ENCODE measurements at regions not wholly inside any gene's neighbourhood (a gene's known extent, or its start where the extent isn't known, plus 50 kb on each side); places are given as distances from the start of the nearest gene placed in this dataset.
A peak's percentile ranks its signal among the peaks of the same experiment; 100 is the strongest.

- DNase-seq = no peak
These were observed 209.0 kb downstream of the TTLL2 start for GRCh38 chr6:167533851-167534250.

- no peak for DNase-seq
These were observed 212.9 kb downstream of the TTLL2 start for GRCh38 chr6:167537816-167538215.

GRCh38 chr6:167538746-167539145 is 213.9 kb downstream of the TTLL2 start:
- DNase-seq = no peak

- no peak for DNase-seq
These were observed 215.9 kb downstream of the TTLL2 start for GRCh38 chr6:167540796-167541195.

GRCh38 chr6:167541544-167541943 is 216.7 kb downstream of the TTLL2 start:
- DNase-seq = no peak

GRCh38 chr6:167543602-167544497 is 219.0 kb downstream of the TTLL2 start:
- no peak for DNase-seq

DNA sequence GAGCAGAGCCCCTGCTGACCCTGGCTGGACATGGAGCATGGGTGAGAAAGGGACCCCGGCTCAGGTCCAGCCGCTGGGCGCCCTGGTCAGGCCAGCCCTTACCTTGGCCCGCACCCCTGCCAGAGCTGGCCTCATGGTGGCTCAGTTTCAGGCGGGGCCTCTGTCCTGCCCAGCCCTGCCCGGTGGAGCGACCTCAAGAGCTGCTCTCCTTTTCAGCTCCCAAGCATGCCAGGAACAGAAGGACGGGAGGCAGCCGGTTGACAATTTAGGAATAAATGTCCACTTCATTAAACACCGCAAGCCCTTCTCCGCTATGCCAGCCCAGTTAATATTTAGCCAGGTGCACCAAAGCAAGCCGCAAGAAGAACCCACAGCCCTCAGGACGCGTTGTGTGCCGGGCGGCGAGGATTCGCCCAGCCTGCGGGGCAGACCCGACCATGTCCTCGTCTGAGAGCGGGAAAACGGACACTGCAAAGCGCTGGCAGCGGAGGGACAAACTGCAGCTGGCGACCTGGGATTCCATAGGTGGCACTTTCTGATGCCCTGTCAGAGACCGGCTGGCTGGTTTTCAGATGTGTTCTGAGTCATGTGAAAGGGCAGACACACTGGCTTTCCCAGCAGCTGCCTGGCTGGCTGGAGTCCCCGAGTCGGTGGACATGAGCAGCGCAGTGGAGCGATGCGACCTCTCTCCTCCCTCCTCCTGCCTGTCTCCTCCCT is 221.9 kb downstream of the TTLL2 start:
- DNase-seq = no peak

GRCh38 chr6:167547328-167547692 is 222.4 kb downstream of the TTLL2 start:
- no peak for DNase-seq

DNA sequence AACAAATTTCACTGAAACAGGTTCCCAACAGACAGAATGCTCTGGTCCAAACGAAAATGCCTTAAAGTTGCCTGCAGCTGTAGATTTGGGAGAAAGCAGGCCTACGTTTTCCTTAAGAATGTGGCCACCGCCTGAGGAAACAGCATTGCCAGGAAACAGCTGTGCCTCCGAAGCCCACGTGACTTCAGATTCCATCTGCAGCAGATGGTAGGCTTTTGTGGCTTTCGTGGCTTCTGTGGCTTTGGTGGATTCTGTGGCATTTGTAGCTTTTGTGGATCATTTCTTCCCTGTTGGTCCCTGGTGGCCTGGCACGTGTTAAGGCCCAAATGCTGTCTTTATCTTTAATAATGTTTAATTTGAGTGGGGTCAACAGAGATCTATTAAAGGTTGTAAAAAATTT is 222.9 kb downstream of the TTLL2 start:
- no peak for DNase-seq

GRCh38 chr6:167548451-167548850 is 223.6 kb downstream of the TTLL2 start:
- no peak for DNase-seq

DNA sequence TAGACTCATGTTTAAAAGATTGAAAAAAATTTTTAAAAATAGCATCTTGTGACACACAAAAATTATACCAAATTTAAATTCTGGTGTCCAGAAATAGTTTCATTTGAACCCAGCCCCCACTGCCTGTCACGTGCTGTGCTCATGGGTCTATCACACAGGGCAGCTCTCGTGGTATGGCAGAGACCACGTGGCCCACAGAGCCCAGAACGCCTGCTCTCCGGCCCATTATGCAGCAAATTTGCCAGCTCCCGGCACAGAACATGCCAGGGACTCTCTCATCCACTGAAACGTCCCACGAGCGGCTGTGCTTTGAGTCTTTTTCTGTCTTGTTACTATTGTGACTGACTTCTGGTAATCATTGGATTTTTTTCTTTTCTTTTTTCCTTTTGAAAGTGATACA is 224.3 kb downstream of the TTLL2 start:
- peak in 9 of 56 donors; percentile 6 to 62 (median 27) for DNase-seq

DNA sequence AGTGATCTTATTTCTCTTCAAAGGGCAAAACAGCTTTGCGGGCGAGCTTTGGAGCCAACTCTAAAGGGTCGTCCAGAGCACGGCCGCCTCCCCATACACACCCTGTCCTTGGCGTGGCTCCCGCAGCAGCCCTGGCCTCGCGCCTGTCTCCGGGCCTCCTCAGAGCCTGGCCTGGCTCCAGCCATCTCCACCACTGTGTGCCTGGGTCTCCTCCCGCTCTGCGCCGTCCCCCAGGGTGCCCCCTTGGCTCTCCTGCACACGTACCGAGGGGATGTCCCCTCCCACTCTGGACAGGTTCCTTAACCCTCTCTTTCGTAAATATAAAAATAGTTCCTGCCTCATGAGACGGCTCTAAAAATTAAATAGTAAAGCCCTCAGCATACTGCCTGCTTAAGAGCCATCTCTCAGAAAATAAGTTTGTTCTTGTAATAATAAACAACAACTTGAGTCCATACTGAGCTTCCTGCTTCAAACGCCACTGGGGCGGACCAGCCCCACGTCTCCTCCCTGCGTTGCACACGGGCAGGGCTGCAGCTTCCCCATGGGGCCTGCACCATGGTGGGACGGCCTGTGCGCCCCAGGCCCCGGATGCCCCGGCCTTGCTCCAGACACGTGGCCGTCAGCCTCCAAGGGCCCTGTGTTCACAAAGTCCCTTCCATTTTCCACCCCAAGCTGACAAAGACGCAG is 226.2 kb downstream of the TTLL2 start:
- DNase-seq = peak in 49 of 56 donors; percentile 13 to 87 (median 51)

DNA sequence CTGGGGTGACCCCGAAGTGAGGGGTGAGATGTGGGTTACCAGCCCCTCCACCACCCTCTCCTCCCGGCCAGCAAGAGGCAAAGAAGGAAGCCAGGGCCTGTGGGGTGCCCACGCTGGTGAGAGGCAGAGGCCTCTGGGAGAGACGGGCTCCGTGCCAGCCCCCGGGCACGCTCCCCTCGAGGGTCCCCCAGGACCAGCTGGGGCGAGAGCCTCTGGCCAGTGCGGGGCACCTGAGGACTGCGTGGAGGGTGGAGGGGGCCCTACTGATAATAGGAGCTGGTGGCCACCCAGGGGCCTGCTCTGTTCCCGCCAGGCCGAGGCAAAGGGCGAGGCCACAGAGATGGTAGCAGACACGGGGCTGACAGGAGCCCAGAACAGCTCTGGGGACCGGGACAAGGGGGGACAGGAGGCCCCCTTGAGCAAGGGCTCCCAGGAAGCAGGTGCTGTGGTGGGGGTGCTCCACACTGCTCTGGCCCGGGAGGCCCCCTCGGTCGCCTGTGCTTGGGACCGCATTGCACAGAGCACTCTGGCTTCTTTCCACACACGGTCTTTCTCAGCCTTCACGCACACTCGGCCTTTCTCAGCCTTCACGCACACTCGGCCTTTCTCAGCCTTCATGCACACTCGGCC is 226.9 kb downstream of the TTLL2 start:
- DNase-seq = no peak

- DNase-seq = no peak
These were observed 227.4 kb downstream of the TTLL2 start for GRCh38 chr6:167552258-167552630.

- no peak for DNase-seq
These were observed 228.3 kb downstream of the TTLL2 start for GRCh38 chr6:167552961-167553735.

DNA sequence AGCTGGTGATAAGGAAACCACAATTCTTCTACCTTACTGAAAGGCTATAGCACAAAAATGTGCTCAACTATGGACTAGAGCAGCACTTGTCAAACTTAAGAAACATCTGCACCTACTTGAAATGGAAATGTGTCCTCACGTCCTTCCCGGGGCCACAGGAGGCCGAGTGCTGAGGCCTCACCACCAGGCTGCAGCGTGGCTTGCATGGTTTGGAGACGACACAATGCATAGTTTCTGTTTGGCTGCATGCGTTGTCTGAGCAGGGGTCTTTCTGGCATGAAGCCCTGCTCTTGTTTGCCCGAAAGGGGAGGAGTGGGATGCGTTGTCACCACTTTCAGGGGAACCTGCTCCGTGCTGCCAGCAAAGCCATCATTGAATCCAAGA is 228.8 kb downstream of the TTLL2 start:
- DNase-seq = no peak

- no peak for DNase-seq
These were observed 230.0 kb downstream of the TTLL2 start for GRCh38 chr6:167554854-167555253.

DNA sequence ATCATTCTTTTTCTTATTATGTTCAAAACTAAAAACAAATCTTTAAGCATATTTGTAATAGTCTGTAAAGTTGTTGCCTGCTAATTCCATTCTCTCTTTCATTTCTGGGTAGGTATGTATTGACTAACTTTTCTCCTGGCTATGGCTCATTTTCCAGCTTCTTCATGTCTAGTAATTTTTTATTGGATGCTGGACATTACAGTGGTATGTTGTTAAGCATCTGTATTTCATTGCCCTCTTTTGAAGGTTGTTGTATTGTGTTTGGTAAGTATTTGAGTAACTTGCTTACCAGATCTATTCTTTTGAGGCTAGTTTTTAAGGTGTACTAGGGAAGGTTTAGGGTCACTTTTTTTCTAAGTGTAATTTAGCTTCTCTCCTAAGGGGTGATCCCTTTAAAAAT is 230.9 kb downstream of the TTLL2 start:
- no peak for DNase-seq

DNA sequence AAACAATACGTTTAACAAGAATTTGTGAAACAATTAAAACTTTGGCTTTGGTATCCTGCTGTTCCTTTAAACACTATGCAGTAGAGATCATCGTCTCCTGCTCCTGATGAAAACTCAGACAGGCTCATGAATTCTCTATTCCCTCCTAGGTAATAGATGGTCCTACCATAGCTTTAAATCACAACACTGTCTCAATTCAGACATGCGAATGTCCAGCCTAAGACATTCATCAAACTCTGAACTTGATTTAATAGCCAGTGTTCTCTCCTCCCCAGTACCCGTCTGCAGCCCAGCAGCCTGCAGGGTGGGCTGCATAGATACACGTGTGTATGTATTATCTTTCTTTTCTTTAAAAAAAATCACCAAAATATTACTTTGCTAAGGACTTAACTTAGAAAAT is 232.8 kb downstream of the TTLL2 start:
- no peak for DNase-seq

- no peak for DNase-seq
These were observed 233.6 kb downstream of the TTLL2 start for GRCh38 chr6:167558246-167559177.

Measured in amygdala (tissue), 56 donors.